ENCODE measurements at regions not wholly inside any gene's neighbourhood (a gene's known extent, or its start where the extent isn't known, plus 50 kb on each side); places are given as distances from the start of the nearest gene placed in this dataset.

DNA sequence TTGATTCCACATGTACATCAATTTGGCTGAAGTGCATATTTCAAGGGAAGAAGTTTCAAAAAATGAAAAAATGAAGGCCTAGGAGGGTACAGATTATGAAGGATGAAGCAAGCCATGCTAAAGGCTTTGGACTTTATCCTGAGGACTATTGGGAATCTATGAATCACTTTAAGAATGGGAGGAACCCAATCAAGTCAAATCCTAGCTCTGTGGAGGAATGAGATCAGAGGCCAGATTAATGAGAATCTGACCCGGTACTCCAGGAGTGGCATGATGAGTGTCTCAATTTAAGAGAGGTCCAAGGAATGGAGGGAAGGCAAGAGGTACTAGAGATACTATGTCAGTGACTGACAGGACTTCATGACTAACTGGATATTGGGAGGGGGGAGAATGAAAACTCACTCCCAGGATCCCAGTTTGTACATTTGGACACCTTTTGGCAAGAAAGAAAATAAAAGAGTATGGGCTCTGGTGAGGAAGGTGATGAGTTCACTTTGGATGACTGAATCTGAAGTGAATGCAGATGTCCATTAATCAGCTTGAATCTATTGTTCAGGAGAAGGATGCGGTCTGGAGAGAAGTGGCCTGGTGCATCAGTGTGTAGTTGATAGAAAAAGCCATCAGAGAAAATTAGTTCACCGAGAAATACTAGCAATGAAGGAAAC, 349.0 kb downstream of the EFNB2 start:
- TF ChIP-seq, protein P1, sequence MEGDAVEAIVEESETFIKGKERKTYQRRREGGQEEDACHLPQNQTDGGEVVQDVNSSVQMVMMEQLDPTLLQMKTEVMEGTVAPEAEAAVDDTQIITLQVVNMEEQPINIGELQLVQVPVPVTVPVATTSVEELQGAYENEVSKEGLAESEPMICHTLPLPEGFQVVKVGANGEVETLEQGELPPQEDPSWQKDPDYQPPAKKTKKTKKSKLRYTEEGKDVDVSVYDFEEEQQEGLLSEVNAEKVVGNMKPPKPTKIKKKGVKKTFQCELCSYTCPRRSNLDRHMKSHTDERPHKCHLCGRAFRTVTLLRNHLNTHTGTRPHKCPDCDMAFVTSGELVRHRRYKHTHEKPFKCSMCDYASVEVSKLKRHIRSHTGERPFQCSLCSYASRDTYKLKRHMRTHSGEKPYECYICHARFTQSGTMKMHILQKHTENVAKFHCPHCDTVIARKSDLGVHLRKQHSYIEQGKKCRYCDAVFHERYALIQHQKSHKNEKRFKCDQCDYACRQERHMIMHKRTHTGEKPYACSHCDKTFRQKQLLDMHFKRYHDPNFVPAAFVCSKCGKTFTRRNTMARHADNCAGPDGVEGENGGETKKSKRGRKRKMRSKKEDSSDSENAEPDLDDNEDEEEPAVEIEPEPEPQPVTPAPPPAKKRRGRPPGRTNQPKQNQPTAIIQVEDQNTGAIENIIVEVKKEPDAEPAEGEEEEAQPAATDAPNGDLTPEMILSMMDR (IDR thresholded peaks at IDR 0.05): no peak
- TF ChIP-seq POLR2AphosphoS5 (IDR thresholded peaks at IDR 0.05) (no peak), POLR2A (IDR thresholded peaks at IDR 0.05) (no peak)
